OCI-LY1 (cell line): ENCODE measurements at regions not wholly inside any gene's neighbourhood (a gene's known extent, or its start where the extent isn't known, plus 50 kb on each side); places are given as distances from the start of the nearest gene placed in this dataset.

ENCODE experiments used
- H2AFZ ChIP-seq: fragments of 200-600 bp; sonication (generic), shearing (Covaris generic); 2 replicates; pipeline ENCODE4 v1.6.0; 2014; ENCODE audit warnings: antibody characterized with exemption, mild to moderate bottlenecking, low read length
- H3F3A ChIP-seq: fragments of 200-600 bp; sonication (generic), shearing (Covaris generic); 2 replicates; pipeline ENCODE4 v1.6.0; 2014; ENCODE audit warnings: mild to moderate bottlenecking, antibody characterized with exemption, low read length, moderate library complexity; ENCODE audit not compliant: insufficient read depth
- H3K27ac ChIP-seq: fragments of 200-600 bp; sonication (generic); 2 replicates; pipeline ENCODE4 v1.5.1; 2014; ENCODE audit warnings: low read length, mixed run types, mild to moderate bottlenecking, low read depth; ENCODE audit not compliant: poor library complexity, severe bottlenecking
- H3K27me3 ChIP-seq: fragments of 200-600 bp; sonication (generic); 2 replicates; pipeline ENCODE4 v1.6.0; 2014; ENCODE audit warnings: antibody characterized with exemption, mild to moderate bottlenecking, low read length, moderate library complexity; ENCODE audit not compliant: insufficient read depth
- H3K36me3 ChIP-seq: fragments of 200-600 bp; sonication (generic); 2 replicates; pipeline ENCODE4 v1.6.1; 2014; ENCODE audit warnings: mild to moderate bottlenecking, antibody characterized with exemption, low read length, moderate library complexity, mixed read lengths; ENCODE audit not compliant: insufficient read depth
- H3K4me1 ChIP-seq: fragments of 200-600 bp; sonication (generic); 2 replicates; pipeline ENCODE4 v1.5.1; 2014; ENCODE audit warnings: mild to moderate bottlenecking, low read length, moderate library complexity; ENCODE audit not compliant: insufficient read depth, severe bottlenecking
- H3K4me2 ChIP-seq: fragments of 200-600 bp; sonication (generic), shearing (Covaris generic); 2 replicates; pipeline ENCODE4 v1.6.1; 2014; ENCODE audit warnings: low read length
- H3K4me3 ChIP-seq: fragments of 200-600 bp; sonication (generic); 2 replicates; pipeline ENCODE4 v1.5.1; 2014; ENCODE audit warnings: low read length, low read depth, mild to moderate bottlenecking, mixed read lengths; ENCODE audit not compliant: poor library complexity, severe bottlenecking
- H3K79me2 ChIP-seq: fragments of 200-600 bp; shearing (Covaris generic); 2 replicates; pipeline ENCODE4 v1.6.1; 2016; ENCODE audit warnings: mixed run types, low read length, mixed read lengths; ENCODE audit not compliant: insufficient read depth
- H3K9ac ChIP-seq: fragments of 200-600 bp; sonication (generic), shearing (Covaris generic); 2 replicates; pipeline ENCODE4 v1.6.1; 2014; ENCODE audit warnings: mild to moderate bottlenecking, low read length, mixed read lengths
- H3K9me2 ChIP-seq: fragments of 200-600 bp; sonication (generic), shearing (Covaris generic); 2 replicates; pipeline ENCODE4 v1.6.1; 2014; ENCODE audit warnings: low read depth, mild to moderate bottlenecking, low read length, mixed read lengths
- H3K9me3 ChIP-seq: fragments of 200-600 bp; shearing (Covaris generic); 2 replicates; pipeline ENCODE4 v1.6.1; 2014; ENCODE audit warnings: low read length, mixed read lengths
- H4K20me1 ChIP-seq: fragments of 200-600 bp; sonication (generic), shearing (Covaris generic); 2 replicates; pipeline ENCODE4 v1.6.0; 2016; ENCODE audit warnings: mild to moderate bottlenecking, low read length; ENCODE audit not compliant: insufficient read depth
- CTCF ChIP-seq: fragments of 200-600 bp; sonication (generic), shearing (Covaris generic); IDR thresholded peaks from 2 replicates; pipeline ENCODE4 v1.5.1; 2017; ENCODE audit warnings: mild to moderate bottlenecking, antibody characterized with exemption, low read length, moderate library complexity, mixed read lengths
- EZH2 ChIP-seq: fragments of 200-600 bp; sonication (generic), shearing (Covaris generic); IDR thresholded peaks from 2 replicates; pipeline ENCODE4 v1.8.0; 2017; ENCODE audit warnings: borderline replicate concordance, mixed run types, mild to moderate bottlenecking, antibody characterized with exemption, low read length, moderate library complexity, mixed read lengths

GRCh38 chr10:89966211-89966610, 264.8 kb downstream of the KIF20B start:
- H3K4me1 ChIP-seq = no peaks in the 10 kb centered on the region
- H3K36me3 ChIP-seq = no peaks in the 10 kb centered on the region
- no peaks in the 10 kb centered on the region for H3K9me3 ChIP-seq
- H3K27me3 ChIP-seq = no peaks in the 10 kb centered on the region
- H3K27ac ChIP-seq = no peak overlapping the region
- H3K79me2 ChIP-seq = no peaks in the 10 kb centered on the region
- H3K4me3 ChIP-seq = no peak overlapping the region
- no peaks in the 10 kb centered on the region for H4K20me1 ChIP-seq
- H3K9me2 ChIP-seq = no peaks in the 10 kb centered on the region
- no peak for TF ChIP-seq EZH2
- TF ChIP-seq CTCF = no peak
- H2AFZ ChIP-seq = no peak overlapping the region
- H3K9ac ChIP-seq = no peak overlapping the region
- no peak overlapping the region for H3K4me2 ChIP-seq
- H3F3A ChIP-seq = no peaks in the 10 kb centered on the region

GRCh38 chr10:89973326-89973725, 271.9 kb downstream of the KIF20B start:
- H3F3A ChIP-seq = no peaks in the 10 kb centered on the region
- H3K4me3 ChIP-seq = no peak overlapping the region
- TF ChIP-seq EZH2 (no peak), CTCF (no peak)
- no peaks in the 10 kb centered on the region for H3K9me3 ChIP-seq
- no peak overlapping the region for H3K4me2 ChIP-seq
- H3K79me2 ChIP-seq = no peaks in the 10 kb centered on the region
- H3K27ac ChIP-seq = no peak overlapping the region
- H3K36me3 ChIP-seq = no peaks in the 10 kb centered on the region
- no peaks in the 10 kb centered on the region for H3K27me3 ChIP-seq
- no peak overlapping the region for H2AFZ ChIP-seq
- no peaks in the 10 kb centered on the region for H3K9me2 ChIP-seq
- no peaks in the 10 kb centered on the region for H3K4me1 ChIP-seq
- H4K20me1 ChIP-seq = no peaks in the 10 kb centered on the region
- H3K9ac ChIP-seq = no peak overlapping the region

GRCh38 chr10:89975071-89975470, 273.7 kb downstream of the KIF20B start:
- no peaks in the 10 kb centered on the region for H3F3A ChIP-seq
- no peak overlapping the region for H3K4me2 ChIP-seq
- no peak overlapping the region for H3K4me3 ChIP-seq
- H3K9me3 ChIP-seq = no peaks in the 10 kb centered on the region
- H3K9me2 ChIP-seq = no peaks in the 10 kb centered on the region
- H3K27me3 ChIP-seq = no peaks in the 10 kb centered on the region
- no peaks in the 10 kb centered on the region for H3K4me1 ChIP-seq
- no peak overlapping the region for H2AFZ ChIP-seq
- no peak overlapping the region for H3K27ac ChIP-seq
- H3K79me2 ChIP-seq = no peaks in the 10 kb centered on the region
- no peak overlapping the region for H3K9ac ChIP-seq
- H4K20me1 ChIP-seq = no peaks in the 10 kb centered on the region
- TF ChIP-seq CTCF (no peak), EZH2 (no peak)
- no peaks in the 10 kb centered on the region for H3K36me3 ChIP-seq
